AG04450 (cell line): ENCODE measurements at regions not wholly inside any gene's neighbourhood (a gene's known extent, or its start where the extent isn't known, plus 50 kb on each side); places are given as distances from the start of the nearest gene placed in this dataset.

Experiments used
- CTCF ChIA-PET: fragments of 300-600, 350-600 bp; formaldehyde crosslinking; extraction: SDS; loops from one replicate; lab custom pipeline; 2022; ENCODE audit warnings: antibody characterized with exemption, inconsistent platforms; lab: Charles Lee
- POLR2A ChIA-PET: fragments of 350-600 bp; formaldehyde crosslinking; extraction: SDS; loops from one replicate; lab custom pipeline; 2021; ENCODE audit warnings: antibody characterized with exemption, inconsistent platforms; lab: Yijun Ruan, JAX
- DNase-seq: peaks from one replicate; pipeline ENCODE4 v3.0.0-alpha.2; 2011; ENCODE audit warnings: low read depth, low spot score
- H3K27ac ChIP-seq: one replicate; pipeline ENCODE4 v1.5.1; 2012; ENCODE audit warnings: low read depth, low read length, control low read depth
- H3K27me3 ChIP-seq: one replicate; pipeline ENCODE4 v1.6.0; 2012; ENCODE audit warnings: low read length; ENCODE audit not compliant: control insufficient read depth, insufficient read depth
- H3K4me3 ChIP-seq: 2 replicates; pipeline ENCODE4 v1.5.1; 2011; ENCODE audit warnings: mild to moderate bottlenecking, low read depth, low read length, control low read depth
- H3K9me3 ChIP-seq: 2 replicates; pipeline ENCODE4 v1.5.1; 2012; ENCODE audit warnings: low read length; ENCODE audit not compliant: control insufficient read depth, insufficient read depth
- TF ChIP-seq, protein P1 (sequence below): IDR thresholded peaks from 2 replicates; pipeline ENCODE4 v1.5.1; 2011; ENCODE audit warnings: low read depth, low read length, control low read depth, inconsistent platforms

DNA sequence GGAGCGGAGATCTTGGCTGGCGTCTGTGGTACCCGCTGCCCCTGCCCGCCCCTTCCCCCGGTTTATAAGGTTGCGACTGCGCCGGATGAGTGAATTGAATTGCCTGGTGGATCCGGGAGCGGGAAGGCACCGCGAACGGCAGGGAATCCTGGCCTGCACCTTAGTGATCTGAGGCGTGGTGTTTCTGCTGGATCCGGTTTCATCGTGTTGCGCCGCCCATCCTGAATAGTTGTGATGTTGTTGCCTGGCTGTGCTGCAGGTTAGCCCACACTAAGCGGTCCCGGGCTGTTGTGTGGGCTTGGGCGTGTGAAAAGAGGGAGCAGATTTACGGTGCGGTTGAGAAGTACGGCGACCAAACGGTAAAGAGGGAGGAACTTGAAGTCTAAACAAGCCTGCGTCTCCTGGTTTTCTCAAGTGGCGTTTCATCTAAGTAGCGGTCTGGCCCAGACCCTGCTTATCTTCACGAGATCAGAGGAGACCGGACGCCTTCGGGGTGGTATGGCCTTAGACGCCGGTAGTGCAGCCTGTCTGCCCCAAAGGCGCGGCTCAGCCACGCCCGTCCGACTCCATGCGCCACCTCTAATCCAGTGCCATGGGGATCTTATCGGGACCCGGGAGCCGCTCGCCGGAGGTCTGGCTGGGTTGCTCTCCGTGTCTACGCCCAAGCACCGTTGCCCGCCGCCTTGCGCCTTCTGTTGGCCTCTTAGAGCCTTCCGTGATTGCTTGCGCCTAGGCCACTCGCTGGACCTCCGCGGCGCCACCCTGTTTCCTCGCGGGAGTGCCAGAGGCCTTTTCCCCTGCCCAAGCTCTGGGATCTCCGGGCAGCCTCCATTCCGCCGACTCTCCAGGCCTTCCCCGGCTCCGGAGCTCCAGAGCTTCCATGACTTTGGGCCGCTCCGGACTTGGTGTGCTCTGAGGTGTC is 87.5 kb upstream of the RHOU start:
- ChIA-PET CTCF (no interaction called here), POLR2A (no interaction called here)
- Histone ChIP-seq H3K27ac (no peak overlapping the region), H3K4me3 (peak overlapping the region; percentile 60), H3K9me3 (peaks cover 14% of the 10 kb centered on the region; the same call in 1 of the 2 replicates), H3K27me3 (peaks cover 38% of the 10 kb centered on the region)
- TF ChIP-seq, protein P1, sequence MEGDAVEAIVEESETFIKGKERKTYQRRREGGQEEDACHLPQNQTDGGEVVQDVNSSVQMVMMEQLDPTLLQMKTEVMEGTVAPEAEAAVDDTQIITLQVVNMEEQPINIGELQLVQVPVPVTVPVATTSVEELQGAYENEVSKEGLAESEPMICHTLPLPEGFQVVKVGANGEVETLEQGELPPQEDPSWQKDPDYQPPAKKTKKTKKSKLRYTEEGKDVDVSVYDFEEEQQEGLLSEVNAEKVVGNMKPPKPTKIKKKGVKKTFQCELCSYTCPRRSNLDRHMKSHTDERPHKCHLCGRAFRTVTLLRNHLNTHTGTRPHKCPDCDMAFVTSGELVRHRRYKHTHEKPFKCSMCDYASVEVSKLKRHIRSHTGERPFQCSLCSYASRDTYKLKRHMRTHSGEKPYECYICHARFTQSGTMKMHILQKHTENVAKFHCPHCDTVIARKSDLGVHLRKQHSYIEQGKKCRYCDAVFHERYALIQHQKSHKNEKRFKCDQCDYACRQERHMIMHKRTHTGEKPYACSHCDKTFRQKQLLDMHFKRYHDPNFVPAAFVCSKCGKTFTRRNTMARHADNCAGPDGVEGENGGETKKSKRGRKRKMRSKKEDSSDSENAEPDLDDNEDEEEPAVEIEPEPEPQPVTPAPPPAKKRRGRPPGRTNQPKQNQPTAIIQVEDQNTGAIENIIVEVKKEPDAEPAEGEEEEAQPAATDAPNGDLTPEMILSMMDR, result no peak
- no peak for DNase-seq

DNA sequence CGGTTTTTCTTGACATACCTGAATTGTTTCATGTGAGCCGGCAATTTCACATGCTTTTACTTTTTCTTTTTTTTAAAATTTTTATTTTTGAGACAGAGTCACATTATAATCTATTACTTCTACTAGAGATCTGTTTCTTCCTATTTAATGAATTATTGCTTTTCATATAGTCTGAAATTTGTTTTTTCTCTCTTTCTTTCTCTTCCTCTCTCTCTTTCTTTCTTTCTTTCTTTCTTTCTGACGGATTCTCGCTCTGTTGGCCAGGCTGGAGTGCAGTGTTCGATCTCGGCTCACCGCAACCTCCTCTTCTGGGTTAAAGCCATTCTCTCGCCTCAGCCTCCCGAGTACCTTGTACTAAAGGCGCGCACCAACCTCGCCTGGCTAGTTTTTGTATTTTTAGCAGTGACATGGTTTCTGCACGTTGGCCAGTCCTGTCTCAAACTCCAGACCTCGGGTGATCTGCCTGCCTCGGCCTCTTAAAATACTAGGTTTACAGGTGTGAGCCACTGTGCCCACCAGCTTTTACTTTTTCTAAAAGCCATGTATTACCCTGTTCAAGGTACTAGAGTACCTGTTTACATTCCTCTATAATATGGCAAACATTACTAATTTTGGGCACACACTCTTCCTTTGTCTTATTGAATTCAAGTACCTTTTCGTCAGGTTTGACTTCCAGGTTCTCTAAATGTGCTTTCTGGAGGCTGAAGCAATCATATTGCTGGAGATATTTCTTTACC is 86.5 kb upstream of the RHOU start:
- no peak for DNase-seq
- POLR2A ChIA-PET, result no interaction called here
- peaks cover 38% of the 10 kb centered on the region for H3K27me3 ChIP-seq
- CTCF ChIA-PET, result no interaction called here
- TF ChIP-seq, protein P1, result no peak
- no peak overlapping the region for H3K27ac ChIP-seq
- no peak overlapping the region for H3K4me3 ChIP-seq
- peaks cover 14% of the 10 kb centered on the region; the same call in 1 of the 2 replicates for H3K9me3 ChIP-seq

DNA sequence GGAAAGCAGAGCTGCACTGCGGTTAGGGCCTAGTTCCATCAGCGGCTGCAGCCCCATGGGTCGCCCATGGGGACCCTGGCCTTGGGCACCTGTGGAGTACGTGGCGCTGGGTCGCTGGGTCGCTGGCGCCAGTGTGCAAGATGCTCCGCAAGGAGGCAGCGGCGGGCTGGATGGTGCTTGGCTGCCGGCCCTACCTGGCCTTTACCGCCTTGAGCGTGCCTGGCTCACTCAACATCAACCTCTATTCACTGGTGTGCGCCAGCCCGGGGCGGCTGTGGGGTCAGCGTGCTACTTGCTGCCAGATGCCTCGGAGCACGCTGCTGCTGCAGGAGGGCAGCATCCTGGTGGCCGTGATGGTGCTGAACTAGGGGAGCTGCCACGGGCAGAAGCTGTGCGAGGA is 85.1 kb upstream of the RHOU start:
- CTCF ChIA-PET, result interaction anchor here (0.6 to 2.2 kb wide), 3 partner anchors 14 to 843 kb away, joined by 3 to 12 read pairs (median 4); no protein-coding TSS in a partner anchor
- POLR2A ChIA-PET, result no interaction called here

DNA sequence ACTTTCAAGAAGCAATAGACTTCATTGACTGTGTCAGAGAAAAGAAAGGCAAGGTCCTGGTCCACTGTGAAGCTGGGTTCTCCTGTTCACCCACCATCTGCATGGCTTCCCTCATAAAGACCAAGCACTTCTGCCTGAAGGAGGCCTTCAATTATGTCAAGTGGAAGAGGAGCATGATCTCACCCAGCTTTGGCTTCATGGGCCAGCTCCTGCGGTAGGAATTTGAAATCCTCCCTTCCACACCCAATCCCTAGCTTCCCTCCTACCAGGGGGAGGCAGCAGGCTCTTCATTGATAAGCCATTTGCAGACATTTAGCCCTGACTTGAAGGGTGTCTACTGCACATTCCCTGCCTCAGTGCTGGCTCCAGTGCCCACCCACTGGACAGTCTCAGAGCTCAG is 84.3 kb upstream of the RHOU start:
- TF ChIP-seq, protein P1, result no peak
- no peak overlapping the region for H3K4me3 ChIP-seq
- ChIA-PET POLR2A (no interaction called here), CTCF (interaction anchor here (2.2 kb wide), 1 partner anchor 13 kb away, joined by 12 read pairs; no protein-coding TSS in a partner anchor)
- peaks cover 38% of the 10 kb centered on the region for H3K27me3 ChIP-seq
- H3K9me3 ChIP-seq, result peaks cover 14% of the 10 kb centered on the region; the same call in 1 of the 2 replicates
- DNase-seq, result no peak
- no peak overlapping the region for H3K27ac ChIP-seq

More for the DNA sequence above, 85.1 kb upstream of the RHOU start:
- no peak overlapping the region for H3K4me3 ChIP-seq
- H3K27me3 ChIP-seq, result peaks cover 38% of the 10 kb centered on the region
- no peak for DNase-seq
- TF ChIP-seq, protein P1, result no peak
- H3K27ac ChIP-seq, result no peak overlapping the region
- H3K9me3 ChIP-seq, result peaks cover 14% of the 10 kb centered on the region; the same call in 1 of the 2 replicates
